B cell (primary cell): ENCODE measurements at regions not wholly inside any gene's neighbourhood (a gene's known extent, or its start where the extent isn't known, plus 50 kb on each side); places are given as distances from the start of the nearest gene placed in this dataset.

Source experiments
- ATAC-seq: fragments of 200-7000 bp; cut with Tn5 transposase; one replicate; pipeline ENCODE4 v1.10.0; 2021; ENCODE audit warnings: low read depth, mild to moderate bottlenecking, moderate number of reproducible peaks, moderate library complexity
- CTCF ChIA-PET: fragments of 350-600 bp; sonication (Branson Sonifier 250); formaldehyde crosslinking; loops from one replicate; lab custom pipeline; 2021; ENCODE audit warnings: antibody characterized with exemption, inconsistent platforms; lab: Charles Lee
- POLR2A ChIA-PET: fragments of 350-600 bp; sonication (Branson Sonifier 250); formaldehyde crosslinking; loops from one replicate; lab custom pipeline; 2021; ENCODE audit warnings: antibody characterized with exemption; lab: Charles Lee
- DNase-seq: peaks from one replicate; pipeline ENCODE4 v3.0.0; 2013
- H2AFZ ChIP-seq: 2 replicates; pipeline ENCODE4 v1.6.1; 2012; ENCODE audit warnings: mild to moderate bottlenecking, low read depth, low read length; ENCODE audit not compliant: insufficient read depth, poor library complexity, severe bottlenecking
- H3K27ac ChIP-seq, 2 donors: 1 replicate in 1 of 2; 2 replicates in 1 of 2; pipeline ENCODE4 v1.5.1; 2012 to 2013; ENCODE audit warnings: low read length in 2 of 2, mild to moderate bottlenecking in 2 of 2, moderate library complexity in 1 of 2
- H3K27me3 ChIP-seq, 4 experiments: fragments of 200-600 bp in 1 of 4; sonication (generic) in 1 of 4; replicated peaks in 1 of 4; 1 replicate in 2 of 4; 2 replicates in 2 of 4; pipeline versions ENCODE4 v1.6.1 to v1.7.0; 2013 to 2016; ENCODE audit warnings: low read length in 3 of 4, mild to moderate bottlenecking in 2 of 4, mixed read lengths in 1 of 4, moderate library complexity in 1 of 4; ENCODE audit not compliant: insufficient read depth in 4 of 4, control insufficient read depth in 3 of 4; ENCODE audit errors: control extremely low read depth in 1 of 4
- H3K36me3 ChIP-seq, 2 experiments: replicated peaks in 1 of 2; 1 replicate in 1 of 2; 2 replicates in 1 of 2; pipeline versions ENCODE4 v1.6.1 to v1.7.1; 2013; ENCODE audit warnings: low read length in 1 of 2; ENCODE audit not compliant: insufficient read depth in 2 of 2, control insufficient read depth in 1 of 2; ENCODE audit errors: control extremely low read depth in 1 of 2, extremely low read depth in 1 of 2
- H3K4me1 ChIP-seq, 2 donors: fragments of 200-600 bp in 1 of 2; sonication (generic) in 1 of 2; 1 replicate in 1 of 2; 2 replicates in 1 of 2; pipeline versions ENCODE4 v1.5.1 to v1.6.1; 2013 to 2017; ENCODE audit warnings: low read length in 2 of 2; ENCODE audit not compliant: control insufficient read depth in 2 of 2, insufficient read depth in 2 of 2
- H3K4me2 ChIP-seq: replicated peaks from 2 replicates; pipeline ENCODE3; 2012; ENCODE audit warnings: mild to moderate bottlenecking, low read depth, low read length; ENCODE audit not compliant: poor library complexity, severe bottlenecking
- H3K4me3 ChIP-seq, 5 experiments: fragments of 200-600 bp in 1 of 5; sonication (generic) in 1 of 5; 1 replicate in 3 of 5; 2 replicates in 2 of 5; pipeline versions ENCODE4 v1.5.1 to v1.7.0; 2011 to 2016; ENCODE audit warnings: low read length in 4 of 5, mild to moderate bottlenecking in 4 of 5, low read depth in 2 of 5, control low read depth in 1 of 5, moderate library complexity in 1 of 5; ENCODE audit not compliant: insufficient read depth in 1 of 5; ENCODE audit errors: control extremely low read depth in 1 of 5, extremely low read depth in 1 of 5
- H3K79me2 ChIP-seq: fragments of 200-600 bp; sonication (generic); one replicate; pipeline ENCODE4 v1.6.0; 2016; ENCODE audit warnings: low read length; ENCODE audit not compliant: control insufficient read depth, insufficient read depth
- H3K9ac ChIP-seq: fragments of 200-600 bp; sonication (generic); 2 replicates; pipeline ENCODE4 v1.6.1; 2017; ENCODE audit warnings: mild to moderate bottlenecking, low read length, moderate library complexity
- H3K9me3 ChIP-seq, 3 donors: one replicate each; pipeline versions ENCODE4 v1.6.1 to v1.7.1; 2013; ENCODE audit warnings: low read length in 2 of 3; ENCODE audit not compliant: control insufficient read depth in 2 of 3, insufficient read depth in 1 of 3; ENCODE audit errors: control extremely low read depth in 1 of 3
- H4K20me1 ChIP-seq: 2 replicates; pipeline ENCODE4 v1.6.0; 2012; ENCODE audit warnings: mild to moderate bottlenecking, low read length; ENCODE audit not compliant: insufficient read depth, control insufficient read depth, poor library complexity, severe bottlenecking
- H3K27ac Mint-ChIP-seq: one replicate; pipeline ENCODE4 v1.8.0; 2021; ENCODE audit warnings: mixed read lengths
- H3K27me3 Mint-ChIP-seq: one replicate; pipeline ENCODE4 v1.8.0; 2021; ENCODE audit warnings: mixed read lengths
- H3K4me1 Mint-ChIP-seq: one replicate; pipeline ENCODE4 v1.8.0; 2021; ENCODE audit warnings: mixed read lengths
- H3K4me3 Mint-ChIP-seq: one replicate; pipeline ENCODE4 v1.8.0; 2021; ENCODE audit warnings: mixed read lengths
- H3K9me3 Mint-ChIP-seq: one replicate; pipeline ENCODE4 v1.8.0; 2022; ENCODE audit warnings: mixed read lengths; ENCODE audit not compliant: insufficient read depth
- CTCF ChIP-seq: fragments of 200-600 bp; IDR thresholded peaks from one replicate; pipeline ENCODE4 v1.8.0; 2022; ENCODE audit warnings: antibody characterized with exemption, mild to moderate bottlenecking
- EZH2 ChIP-seq: IDR thresholded peaks from 2 replicates; pipeline ENCODE4 v1.6.1; 2012; ENCODE audit warnings: borderline replicate concordance, low read depth, mild to moderate bottlenecking, moderate library complexity, low read length; ENCODE audit not compliant: insufficient read depth, poor library complexity, severe bottlenecking
- WGBS: methylation state at CpG from one replicate; pipeline ENCODE4 v1.1.5; 2013; ENCODE audit warnings: missing lambda C conversion rate; ENCODE audit not compliant: insufficient coverage; 5-methylcytosine and 5-hydroxymethylcytosine counted together
- intact Hi-C: fragments of 100-400 bp; cut with micrococcal nuclease; formaldehyde crosslinking; loops from one replicate; pipeline ENCODE4 v1.10.0; 2022

- WGBS = 95% methylated on average over 2 of the region's 3 CpGs
- ATAC-seq = no peak
Measured at GRCh38 chr2:126817172-126817571, 81.5 kb upstream of the TEX51 start.

GRCh38 chr2:126822115-126822514 lies 76.6 kb upstream of the TEX51 start:
- ATAC-seq = no peak
- H3K4me3 Mint-ChIP-seq = no peak overlapping the region
- TF ChIP-seq EZH2 = no peak
- no peak for TF ChIP-seq CTCF
- no peak for DNase-seq
- peaks cover 2% of the 10 kb centered on the region for H3K9me3 Mint-ChIP-seq
- Histone ChIP-seq H3K27ac (no peak overlapping the region), H3K9ac (no peak overlapping the region), H3K79me2 (no peaks in the 10 kb centered on the region), H3K4me2 (no peak overlapping the region), H3K36me3 (no peaks in the 10 kb centered on the region), H3K9me3 (no peaks in the 10 kb centered on the region), H4K20me1 (no peaks in the 10 kb centered on the region), H2AFZ (no peak overlapping the region), H3K4me1 (no peaks in the 10 kb centered on the region), H3K4me3 (no peak overlapping the region), H3K27me3 (peaks cover 0 to 3% (median 0%) of the 10 kb centered on the region in 4 experiments)
- CTCF ChIA-PET = no interaction called here
- WGBS = 65% methylated on average over 6 of the region's 8 CpGs
- no peak overlapping the region for H3K27ac Mint-ChIP-seq
- peaks cover 40% of the 10 kb centered on the region for H3K27me3 Mint-ChIP-seq
- no peaks in the 10 kb centered on the region for H3K4me1 Mint-ChIP-seq
- POLR2A ChIA-PET = no interaction called here
- intact Hi-C loops = no loop called here

More at GRCh38 chr2:126817172-126817571, 81.5 kb upstream of the TEX51 start:
- H3K4me2 ChIP-seq = no peak overlapping the region
- no peaks in the 10 kb centered on the region for H3K4me1 ChIP-seq
- TF ChIP-seq CTCF = no peak
- no peak for TF ChIP-seq EZH2
- H4K20me1 ChIP-seq = no peaks in the 10 kb centered on the region
- Mint-ChIP-seq H3K27me3 (peaks cover 50% of the 10 kb centered on the region), H3K27ac (no peak overlapping the region), H3K9me3 (peaks cover 5% of the 10 kb centered on the region), H3K4me3 (no peak overlapping the region), H3K4me1 (no peaks in the 10 kb centered on the region)
- POLR2A ChIA-PET = no interaction called here
- no peaks in the 10 kb centered on the region for H3K36me3 ChIP-seq
- H3K27ac ChIP-seq = no peak overlapping the region
- CTCF ChIA-PET = no interaction called here
- no peak for DNase-seq
- H3K9me3 ChIP-seq = peaks cover 0 to 2% (median 0%) of the 10 kb centered on the region in 3 donors
- H3K9ac ChIP-seq = no peak overlapping the region
- no peak overlapping the region for H3K4me3 ChIP-seq
- H3K27me3 ChIP-seq = peaks cover 0 to 1% (median 0%) of the 10 kb centered on the region in 4 experiments
- intact Hi-C loops = no loop called here
- no peaks in the 10 kb centered on the region for H3K79me2 ChIP-seq
- no peak overlapping the region for H2AFZ ChIP-seq
